22Rv1 (cell line): ENCODE measurements at regions not wholly inside any gene's neighbourhood (a gene's known extent, or its start where the extent isn't known, plus 50 kb on each side); places are given as distances from the start of the nearest gene placed in this dataset.

Source experiments
- H3K27ac ChIP-seq: fragments of 450-650 bp; 2 replicates; pipeline ENCODE4 v1.5.1; 2017
- CTCF ChIP-seq: fragments of 450-650 bp; IDR thresholded peaks from 2 replicates; pipeline ENCODE4 v1.5.1; 2017; ENCODE audit warnings: mild to moderate bottlenecking
- ZFX ChIP-seq: fragments of 450-650 bp; IDR thresholded peaks from 2 replicates; pipeline ENCODE4 v1.6.1; 2017; ENCODE audit warnings: antibody characterized with exemption, borderline replicate concordance

DNA sequence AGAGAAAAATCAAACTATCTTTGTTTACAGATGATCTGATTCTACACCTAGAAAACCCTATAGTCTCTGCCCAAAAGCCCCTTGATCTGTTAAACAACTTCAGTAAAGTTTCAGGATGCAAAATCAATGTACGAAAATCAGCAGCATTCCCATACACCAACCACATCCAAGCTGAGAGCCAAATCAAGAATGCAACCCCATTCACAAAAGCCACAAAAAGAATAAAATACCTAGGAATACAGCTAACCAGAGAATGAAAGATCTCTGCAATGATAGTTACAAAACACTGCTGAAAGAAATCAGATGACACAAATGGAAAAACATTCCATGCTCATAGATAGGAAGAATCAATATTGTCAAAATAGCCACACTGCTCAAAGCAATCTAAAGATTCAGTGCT is 265.7 kb downstream of the AEBP2 start:
- TF ChIP-seq ZFX (no peak), CTCF (no peak)

DNA sequence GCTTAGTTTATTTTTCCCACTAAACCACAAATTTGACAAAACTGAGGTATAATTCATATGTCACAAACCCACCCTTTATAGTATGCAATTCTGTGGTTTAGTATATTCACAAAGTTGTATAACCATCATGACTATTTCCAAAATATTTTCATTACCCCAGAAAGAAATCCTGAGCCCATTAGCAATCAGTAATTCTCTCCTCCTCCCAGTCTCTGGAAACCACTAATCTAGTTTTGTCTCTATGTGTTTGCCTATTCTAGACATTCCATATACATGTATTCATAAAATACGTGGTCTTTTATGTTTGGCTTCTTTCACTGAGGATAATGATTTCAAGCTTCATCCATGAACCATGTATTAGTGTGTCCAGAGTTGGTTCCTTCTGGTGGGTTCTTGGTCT is 267.6 kb downstream of the AEBP2 start:
- TF ChIP-seq ZFX = no peak
- TF ChIP-seq CTCF = no peak
- H3K27ac ChIP-seq = no peak overlapping the region

More for the DNA sequence above, 265.7 kb downstream of the AEBP2 start:
- no peak overlapping the region for H3K27ac ChIP-seq

DNA sequence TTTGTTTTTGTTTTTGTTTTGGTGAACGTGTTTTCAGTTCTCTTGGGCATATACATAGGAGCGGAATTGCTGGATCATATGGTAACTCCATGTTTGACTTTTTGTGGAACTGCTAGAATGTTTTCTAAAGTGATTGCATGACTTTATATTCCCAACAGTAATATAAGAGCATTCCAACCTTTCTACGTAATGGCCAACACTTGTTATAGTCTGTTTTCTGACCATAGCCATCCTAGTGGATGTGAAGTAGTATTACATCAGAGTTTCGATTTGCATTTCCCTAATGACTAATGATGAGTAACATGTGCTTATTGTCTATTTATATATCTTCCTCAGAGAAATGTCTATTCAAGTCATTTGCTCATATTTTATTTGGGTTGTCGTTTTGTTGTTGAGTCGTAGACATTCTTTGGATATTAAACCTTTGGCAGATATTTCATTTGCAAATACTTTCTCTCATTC is 268.7 kb downstream of the AEBP2 start:
- TF ChIP-seq ZFX (no peak), CTCF (no peak; the same call in 1 of the 2 replicates)
- H3K27ac ChIP-seq = no peak overlapping the region

DNA sequence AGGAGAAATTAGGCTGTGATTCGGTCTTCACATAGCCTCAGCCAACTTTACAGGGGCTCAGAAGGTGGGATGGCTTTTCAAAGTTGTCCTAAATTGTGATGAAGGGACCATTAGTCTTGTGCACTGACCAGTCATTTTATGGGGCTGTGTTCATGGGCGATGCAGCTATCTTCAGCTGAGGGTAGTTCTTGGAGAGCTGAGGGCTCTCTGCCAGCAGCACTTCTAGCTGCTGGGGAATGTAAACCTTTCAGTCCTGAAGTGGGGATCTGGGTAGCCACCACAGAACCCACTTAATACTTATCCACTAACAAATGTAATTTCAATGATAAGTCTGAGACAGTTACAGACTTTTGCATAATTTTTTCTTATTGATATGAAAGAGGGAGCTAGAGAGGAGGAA is 270.6 kb downstream of the AEBP2 start:
- no peak overlapping the region for H3K27ac ChIP-seq
- TF ChIP-seq ZFX (no peak), CTCF (no peak)

- no peak overlapping the region for H3K27ac ChIP-seq
These were observed 271.8 kb downstream of the AEBP2 start for GRCh38 chr12:19710811-19711793.

DNA sequence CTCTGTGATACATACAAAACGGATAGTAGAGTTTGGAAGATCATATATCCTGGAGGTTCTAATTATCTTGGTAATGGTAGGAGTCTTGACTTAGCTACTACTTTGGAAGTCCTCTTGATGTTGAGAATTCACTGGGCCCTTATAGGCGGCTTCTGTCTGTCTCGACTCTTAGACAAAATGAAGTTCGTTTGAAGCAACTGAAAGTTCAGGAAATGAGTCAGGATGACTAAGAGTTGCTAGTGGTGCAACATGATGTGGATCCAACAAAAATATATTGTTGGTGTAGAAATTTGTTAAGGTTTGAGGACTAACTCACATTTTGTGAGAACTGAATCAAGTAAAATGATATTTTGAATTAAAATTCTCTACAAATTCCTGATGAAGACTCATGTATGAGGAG is 272.7 kb downstream of the AEBP2 start:
- H3K27ac ChIP-seq = no peak overlapping the region
- TF ChIP-seq CTCF (no peak), ZFX (no peak)

More at GRCh38 chr12:19710811-19711793, 271.8 kb downstream of the AEBP2 start:
- TF ChIP-seq ZFX = no peak
- TF ChIP-seq CTCF = no peak

GRCh38 chr12:19718401-19718800 is 279.1 kb downstream of the AEBP2 start:
- TF ChIP-seq ZFX = no peak
- no peak for TF ChIP-seq CTCF
- no peak overlapping the region for H3K27ac ChIP-seq
